Nucleus accumbens (tissue), 56 donors: ENCODE measurements at regions not wholly inside any gene's neighbourhood (a gene's known extent, or its start where the extent isn't known, plus 50 kb on each side); places are given as distances from the start of the nearest gene placed in this dataset.

Source experiments
- DNase-seq, 56 donors: peaks; one replicate each; lab custom pipeline; 2025; lab: John Stamatoyannopoulos, UW

- peak in 1 of 56 donors; percentile 14 for DNase-seq
Observed at GRCh38 chr3:117278424-117279190, 569.0 kb downstream of the TUSC7 start.

GRCh38 chr3:117281371-117281770 lies 571.8 kb downstream of the TUSC7 start:
- no peak for DNase-seq

DNA sequence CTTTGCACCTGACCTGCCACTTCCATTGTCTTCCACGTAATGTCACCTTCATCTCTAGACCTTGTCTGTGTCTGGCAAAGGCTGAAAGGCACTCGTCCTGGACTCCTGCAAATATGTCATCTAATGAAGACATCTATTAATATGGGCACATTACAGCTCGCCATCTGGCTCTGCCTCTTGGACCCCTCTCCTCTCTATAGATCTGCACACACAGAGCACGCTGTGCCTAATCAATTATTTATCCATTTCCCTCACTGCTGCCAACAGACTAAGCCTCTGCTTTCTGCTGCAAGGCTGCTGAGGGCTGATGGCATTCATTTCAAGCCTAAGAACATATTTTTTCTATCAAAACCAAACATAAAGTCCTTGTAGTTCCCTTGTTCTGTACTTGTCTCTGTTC lies 573.0 kb downstream of the TUSC7 start:
- DNase-seq = no peak

DNA sequence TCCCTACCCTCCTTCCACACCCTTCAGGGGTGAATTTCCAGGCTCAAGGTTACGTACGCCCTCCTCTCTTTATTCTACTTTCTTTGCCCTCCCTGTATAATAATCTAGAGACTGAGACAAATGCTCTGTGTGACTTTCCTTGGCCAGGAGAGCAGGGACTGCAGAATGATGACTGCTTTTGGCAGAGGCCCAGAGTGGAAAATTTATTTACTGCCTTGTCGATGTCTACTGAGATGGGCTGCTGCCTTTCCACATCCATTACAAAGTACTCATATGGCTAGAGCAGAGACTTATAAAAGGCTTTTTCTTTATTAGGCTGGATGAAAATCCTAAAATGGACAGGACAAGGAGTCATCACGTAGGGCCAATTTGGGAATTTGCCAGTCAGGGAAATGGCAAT lies 576.2 kb downstream of the TUSC7 start:
- peak in 7 of 56 donors; percentile 4 to 35 (median 16) for DNase-seq

DNA sequence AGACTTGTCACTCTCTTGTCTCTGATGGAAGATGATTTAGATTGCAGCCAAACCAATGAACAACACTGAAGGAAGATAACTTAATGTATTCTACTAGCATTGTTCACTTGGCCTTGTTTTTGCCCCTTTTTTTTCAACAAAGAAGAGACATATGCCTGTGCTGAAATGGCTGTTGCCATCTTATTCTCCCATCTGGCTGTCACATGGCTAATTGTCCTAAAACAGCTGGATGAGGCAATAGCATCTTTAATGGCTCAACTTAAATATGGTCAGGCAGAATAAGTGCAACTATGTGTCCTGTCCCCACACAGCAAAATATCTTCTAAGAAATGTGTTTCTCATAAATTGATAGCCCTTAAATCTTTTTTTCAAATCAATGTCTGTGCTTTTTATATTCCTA lies 576.9 kb downstream of the TUSC7 start:
- DNase-seq = no peak

DNA sequence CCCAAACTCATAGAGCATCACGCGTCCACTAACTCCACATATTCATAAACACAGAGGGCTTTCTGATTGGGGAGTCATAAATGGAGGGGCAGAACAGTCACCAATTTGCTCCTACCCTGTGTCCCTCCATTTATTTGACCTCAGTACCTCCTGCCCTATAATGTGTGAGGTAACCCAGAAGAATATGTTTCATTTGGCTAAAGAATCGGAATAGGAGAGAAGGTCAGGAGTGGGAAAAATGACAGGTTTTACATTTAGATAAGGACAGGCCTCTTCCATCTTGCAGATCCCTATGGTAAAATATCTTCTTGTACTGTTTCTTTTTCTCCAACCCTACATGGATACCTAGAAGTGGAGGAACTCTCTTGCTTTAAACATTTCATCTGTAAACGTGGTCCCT lies 578.0 kb downstream of the TUSC7 start:
- DNase-seq = no peak

DNA sequence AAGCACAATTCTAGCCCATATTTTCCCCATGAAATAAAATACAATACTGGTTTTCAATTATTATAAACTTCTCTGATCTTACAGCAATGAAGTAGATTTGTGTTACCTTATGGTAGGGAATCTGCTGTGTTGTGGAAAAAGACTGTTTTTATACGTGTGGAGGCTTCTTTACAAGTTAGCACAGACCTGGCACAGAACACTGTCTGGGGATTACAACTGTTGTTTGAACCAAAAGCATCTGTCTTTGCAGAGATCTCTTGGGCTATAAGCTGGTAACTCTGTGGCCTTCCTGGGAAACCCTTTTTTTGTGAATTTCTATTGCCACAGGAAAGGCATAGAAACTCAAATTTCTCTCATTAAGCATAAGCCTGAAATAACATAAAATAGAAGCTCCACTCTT lies 581.9 kb downstream of the TUSC7 start:
- no peak for DNase-seq

GRCh38 chr3:117297065-117297464 lies 587.5 kb downstream of the TUSC7 start:
- DNase-seq = no peak

- DNase-seq = no peak
Observed at GRCh38 chr3:117297541-117297940, 588.0 kb downstream of the TUSC7 start.

GRCh38 chr3:117298273-117298672 lies 588.7 kb downstream of the TUSC7 start:
- no peak for DNase-seq

GRCh38 chr3:117302428-117302827 lies 592.8 kb downstream of the TUSC7 start:
- DNase-seq = no peak

- no peak for DNase-seq
Observed at GRCh38 chr3:117303443-117303842, 593.9 kb downstream of the TUSC7 start.

- DNase-seq = no peak
Observed at GRCh38 chr3:117304681-117305080, 595.1 kb downstream of the TUSC7 start.

DNA sequence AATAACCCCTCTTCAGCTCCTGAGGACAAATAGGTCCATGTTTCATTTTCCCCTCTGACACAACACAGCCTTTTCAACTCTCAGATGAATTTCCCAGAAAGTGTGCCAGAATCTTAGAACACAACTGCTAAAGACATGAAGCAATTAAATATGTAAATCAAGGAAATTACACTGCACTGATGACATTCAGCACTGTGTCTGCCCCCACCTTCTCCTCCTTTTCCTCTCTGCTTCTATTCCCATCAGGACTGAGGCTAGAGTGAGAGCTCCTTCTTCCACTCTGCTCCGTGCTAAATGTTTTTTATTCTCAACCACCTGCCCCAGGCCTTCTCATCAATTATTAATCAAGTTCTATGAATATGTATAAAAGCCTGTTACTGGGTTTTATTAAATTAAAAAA lies 596.1 kb downstream of the TUSC7 start:
- no peak for DNase-seq

DNA sequence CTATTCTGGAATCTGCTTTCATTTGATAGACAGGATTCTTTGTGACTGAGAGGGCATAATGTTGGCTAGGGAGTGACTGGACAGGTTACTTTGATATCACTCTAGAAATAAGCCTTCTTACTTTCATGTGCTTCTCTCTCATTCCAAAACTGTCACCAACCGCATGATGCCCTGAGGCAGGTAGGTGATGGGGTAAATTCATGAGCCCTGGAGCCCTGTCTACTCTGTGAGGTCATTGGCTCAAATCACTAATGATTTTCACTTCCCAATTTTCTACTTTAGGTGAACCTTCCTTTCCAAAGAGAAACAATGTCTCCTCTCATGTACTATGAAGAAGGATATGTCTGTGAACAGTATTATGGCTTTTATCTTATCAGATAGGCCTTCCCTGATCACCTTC lies 596.7 kb downstream of the TUSC7 start:
- DNase-seq = no peak

DNA sequence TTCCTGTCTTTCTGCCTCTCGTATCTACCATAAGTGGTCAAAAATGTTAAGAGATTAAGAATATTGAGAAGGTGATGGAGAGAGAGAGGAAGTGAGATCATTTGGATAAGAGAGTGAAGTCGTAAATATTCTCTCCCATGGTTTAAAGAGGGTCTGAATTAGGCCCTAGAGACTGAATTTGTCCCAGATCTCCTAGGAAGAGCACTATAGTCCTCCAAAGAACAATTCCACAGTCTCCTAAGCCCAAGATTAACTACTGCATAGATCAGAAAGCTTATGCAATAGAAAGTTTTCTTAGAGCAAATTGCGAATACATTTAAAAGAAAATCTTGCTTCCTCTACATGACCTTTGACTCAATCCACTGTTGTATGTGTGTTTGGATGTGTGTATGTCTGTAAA lies 598.8 kb downstream of the TUSC7 start:
- DNase-seq = no peak

GRCh38 chr3:117308756-117309155 lies 599.2 kb downstream of the TUSC7 start:
- no peak for DNase-seq

GRCh38 chr3:117310536-117310935 lies 601.0 kb downstream of the TUSC7 start:
- no peak for DNase-seq

DNA sequence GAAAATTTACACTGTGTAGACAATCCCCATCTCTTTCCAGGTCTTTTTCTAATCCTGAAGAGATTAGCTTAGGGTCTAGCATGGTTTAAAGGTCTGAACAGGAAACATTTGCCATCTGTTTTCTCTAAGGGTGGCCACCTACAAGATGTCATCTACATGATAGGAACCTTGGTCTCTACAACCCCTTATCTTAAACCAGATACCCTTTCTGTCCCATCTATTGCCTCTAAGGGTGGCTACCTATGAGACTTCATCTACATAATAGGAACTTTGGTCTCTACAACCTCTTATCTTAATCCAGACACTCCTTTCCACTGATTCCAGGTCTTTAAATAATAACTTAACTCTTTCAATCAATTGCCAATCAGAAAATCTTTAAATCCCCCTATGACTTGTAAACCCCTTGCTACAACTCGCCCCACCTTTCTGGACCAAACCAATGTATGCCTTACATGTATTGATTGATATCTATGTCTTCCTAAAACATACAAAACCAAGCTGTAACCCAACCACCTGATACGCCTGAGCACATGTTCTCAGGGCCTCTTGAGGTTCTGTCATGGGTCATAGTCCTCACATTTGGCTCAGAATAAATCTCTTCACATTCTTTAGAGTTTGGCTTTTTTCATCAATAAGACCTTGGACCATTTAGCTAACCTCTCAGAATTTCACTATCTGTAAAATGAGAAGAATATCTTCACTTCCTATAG lies 605.0 kb downstream of the TUSC7 start:
- no peak for DNase-seq

GRCh38 chr3:117322866-117323265 lies 613.3 kb downstream of the TUSC7 start:
- DNase-seq = no peak

DNA sequence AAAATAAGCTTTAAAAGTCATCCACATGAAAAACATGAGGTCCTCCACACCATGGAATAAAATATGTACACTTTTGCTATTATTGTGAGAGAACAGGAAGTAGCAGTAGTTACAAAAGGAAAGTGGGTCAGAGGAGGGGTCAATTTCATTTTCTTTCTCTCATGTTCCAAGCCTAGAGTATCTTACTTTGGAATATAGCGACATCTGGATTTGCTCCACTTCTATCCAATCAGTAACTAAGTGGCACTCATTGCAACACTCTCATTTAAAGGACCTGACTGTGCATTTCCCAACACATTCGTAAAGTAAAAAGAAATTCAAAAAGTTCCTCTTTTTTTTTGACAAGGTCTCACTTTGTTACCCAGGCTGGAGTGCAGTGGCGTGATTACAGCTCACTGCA lies 637.3 kb downstream of the TUSC7 start:
- no peak for DNase-seq

GRCh38 chr3:117348884-117349283 lies 639.3 kb downstream of the TUSC7 start:
- DNase-seq = no peak
